GM12878 (cell line): ENCODE measurements at regions not wholly inside any gene's neighbourhood (a gene's known extent, or its start where the extent isn't known, plus 50 kb on each side); places are given as distances from the start of the nearest gene placed in this dataset.

Source experiments
- ATAC-seq: fragments of 200-7000 bp; cut with Tn5 transposase; 3 replicates; pipeline ENCODE4 v1.9.1; 2020; ENCODE audit warnings: mild to moderate bottlenecking, moderate library complexity
- BruUV-seq: library from RNA; stranded (reverse); fragments of 400-500 nt; replicated peaks from 2 replicates; lab custom pipeline; 2021; lab: Mats Ljungman, UMichigan
- CTCF ChIA-PET: fragments of 300-600 bp; sonication (Branson Sonifier 250); formaldehyde crosslinking; extraction: SDS; loops from one replicate; lab custom pipeline; 2021; ENCODE audit warnings: inconsistent platforms; lab: Yijun Ruan, JAX
- POLR2A ChIA-PET: fragments of 350-600 bp; formaldehyde crosslinking; extraction: SDS; loops from one replicate; lab custom pipeline; 2021; ENCODE audit warnings: inconsistent platforms; lab: Charles Lee
- RAD21 ChIA-PET: fragments of 300-600 bp; sonication (Branson Sonifier 250); formaldehyde crosslinking; loops from one replicate; lab custom pipeline; 2023; ENCODE audit warnings: antibody characterized with exemption; ENCODE audit not compliant: unreplicated experiment; lab: Charles Lee
- SMC1A ChIA-PET: fragments of 300-600 bp; sonication (Branson Sonifier 250); formaldehyde crosslinking; loops from one replicate; lab custom pipeline; 2023; ENCODE audit not compliant: unreplicated experiment, uncharacterized antibody; lab: Charles Lee
- DNase-seq: peaks from one replicate; pipeline ENCODE4 v3.0.0-alpha.2; 2011; ENCODE audit warnings: low read depth, low spot score
- FAIRE-seq: peaks from 3 replicates; lab custom pipeline; 2011; peaks lifted over from hg19 to GRCh38; lab: Jason Lieb, UNC
- H2AFZ ChIP-seq: 2 replicates; pipeline ENCODE4 v1.6.0; 2011; ENCODE audit warnings: low read depth, low read length, control low read depth; ENCODE audit not compliant: control insufficient read depth
- H3K27ac ChIP-seq: 2 replicates; pipeline ENCODE4 v1.5.1; 2011; ENCODE audit warnings: control low read depth; ENCODE audit not compliant: control insufficient read depth, insufficient read depth
- H3K27me3 ChIP-seq, 2 experiments: replicated peaks in 1 of 2; 2 replicates each; pipeline versions ENCODE4 v1.6.0 to v1.6.1; 2011; ENCODE audit warnings: low read length in 1 of 2; ENCODE audit not compliant: control insufficient read depth in 2 of 2, insufficient read depth in 2 of 2
- H3K36me3 ChIP-seq, 2 experiments: 2 replicates each; pipeline ENCODE4 v1.5.1; 2011; ENCODE audit warnings: low read length in 1 of 2; ENCODE audit not compliant: control insufficient read depth in 2 of 2, insufficient read depth in 2 of 2
- H3K4me1 ChIP-seq: 2 replicates; pipeline ENCODE4 v1.6.1; 2011; ENCODE audit warnings: mild to moderate bottlenecking, low read length, moderate library complexity, mixed read lengths; ENCODE audit not compliant: control insufficient read depth, insufficient read depth
- H3K4me2 ChIP-seq: 2 replicates; pipeline ENCODE4 v1.6.0; 2011; ENCODE audit warnings: control low read depth; ENCODE audit not compliant: control insufficient read depth, insufficient read depth
- H3K4me3 ChIP-seq: fragments of 200-600 bp; sonication (generic); 2 replicates; pipeline ENCODE4 v1.5.1; 2016
- H3K79me2 ChIP-seq: 2 replicates; pipeline ENCODE4 v1.6.0; 2011; ENCODE audit warnings: low read length; ENCODE audit not compliant: control insufficient read depth, insufficient read depth
- H3K9ac ChIP-seq: 2 replicates; pipeline ENCODE4 v1.8.0; 2011; ENCODE audit warnings: low read length, control low read depth, mixed read lengths; ENCODE audit not compliant: control insufficient read depth, insufficient read depth
- H3K9me3 ChIP-seq: replicated peaks from 3 replicates; pipeline ENCODE4 v1.5.1; 2011; ENCODE audit warnings: mild to moderate bottlenecking, low read length; ENCODE audit not compliant: control insufficient read depth, insufficient read depth
- H4K20me1 ChIP-seq: 2 replicates; pipeline ENCODE4 v1.6.0; 2011; ENCODE audit not compliant: control insufficient read depth, insufficient read depth
- ASH2L ChIP-seq: fragments of 300-600, 200-600 bp; sonication (generic); IDR thresholded peaks from 2 replicates; pipeline ENCODE4 v1.6.1; 2017; ENCODE audit warnings: low read depth, mild to moderate bottlenecking, borderline replicate concordance
- CHD2 ChIP-seq: IDR thresholded peaks from 2 replicates; pipeline ENCODE4 v1.6.1; 2011; ENCODE audit warnings: low read depth, low read length, improper control_type of control experiment, borderline replicate concordance
- EP300 ChIP-seq, 2 experiments: fragments of 150-350 bp in 1 of 2; IDR thresholded peaks; 2 replicates each; pipeline ENCODE4 v1.6.1; 2011 to 2012; ENCODE audit warnings: low read depth in 2 of 2, low read length in 2 of 2, borderline replicate concordance in 1 of 2, improper control_type of control experiment in 1 of 2, inconsistent platforms in 1 of 2; ENCODE audit not compliant: control insufficient read depth in 1 of 2
- NBN ChIP-seq: fragments of 450-650 bp; IDR thresholded peaks from 2 replicates; pipeline ENCODE4 v1.6.1; 2016
- NRF1 ChIP-seq: conservative IDR thresholded peaks from 2 replicates; pipeline ENCODE4 v1.6.1; 2011; ENCODE audit warnings: mild to moderate bottlenecking, low read depth, low read length, improper control_type of control experiment
- RB1 ChIP-seq: fragments of 450-650 bp; formaldehyde crosslinking; IDR thresholded peaks from 2 replicates; pipeline ENCODE4 v1.6.1; 2017; ENCODE audit warnings: mild to moderate bottlenecking, borderline replicate concordance
- RELA ChIP-seq: fragments of 450-650 bp; IDR thresholded peaks from 2 replicates; pipeline ENCODE4 v1.8.0; 2014; ENCODE audit warnings: borderline replicate concordance; ENCODE audit not compliant: partially characterized antibody
- SMC3 ChIP-seq: IDR thresholded peaks from 2 replicates; pipeline ENCODE4 v1.6.1; 2011; ENCODE audit warnings: low read length, improper control_type of control experiment, borderline replicate concordance
- SREBF2 ChIP-seq: IDR thresholded peaks from 2 replicates; pipeline ENCODE4 v1.6.1; 2012; ENCODE audit warnings: mild to moderate bottlenecking, low read length
- WRNIP1 ChIP-seq: IDR thresholded peaks from 2 replicates; pipeline ENCODE4 v1.6.1; 2011; ENCODE audit warnings: low read depth, low read length, improper control_type of control experiment, borderline replicate concordance
- WGBS: methylation state at CpG from one replicate; pipeline ENCODE4 v1.1.6; 2016; ENCODE audit warnings: low lambda C conversion rate; ENCODE audit not compliant: insufficient replicate concordance, insufficient coverage; ENCODE audit errors: missing lambda C conversion rate; 5-methylcytosine and 5-hydroxymethylcytosine counted together
- in situ Hi-C: fragments of 300-500 bp; cut with MboI; formaldehyde crosslinking; loops from 9 replicates; pipeline ENCODE4 v1.14.3; 2018; ENCODE audit warnings: mixed read lengths
- intact Hi-C: fragments of 100-400 bp; cut with micrococcal nuclease; formaldehyde crosslinking; loops from one replicate; pipeline ENCODE4 v1.14.2; 2022; ENCODE audit not compliant: unreplicated experiment
- TF ChIP-seq, protein P1 (sequence below): fragments of 450-650 bp; formaldehyde crosslinking; IDR thresholded peaks from 2 replicates; pipeline ENCODE4 v1.5.0; 2022; ENCODE audit warnings: mild to moderate bottlenecking, missing genetic modification characterization

DNA sequence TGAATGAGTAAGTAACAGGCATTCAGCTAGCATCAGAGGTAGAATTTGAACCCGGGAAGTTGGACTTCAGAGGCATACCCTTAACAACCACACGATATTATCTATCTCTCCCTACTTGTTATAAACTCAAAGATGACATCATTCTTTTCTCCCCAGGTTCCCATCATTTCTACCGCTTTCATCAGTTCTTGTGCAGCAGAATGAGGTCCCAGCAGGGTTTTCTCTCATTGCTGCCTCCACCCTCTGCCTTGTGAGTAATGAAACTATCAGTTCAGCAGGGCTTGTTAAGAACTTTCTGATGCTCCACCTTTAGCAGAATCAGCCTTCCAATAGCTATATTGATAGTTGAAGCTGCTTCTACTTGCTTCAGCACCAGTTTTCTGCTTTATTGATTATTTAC, 487.5 kb upstream of the KCNMB2 start:
- BruUV-seq: no TSS peak
- intact Hi-C loops: no loop called here
- CTCF ChIA-PET: no interaction called here
- in situ Hi-C loops: no loop called here
- FAIRE-seq (no peak), ATAC-seq (no peak), DNase-seq (no peak)
- Histone ChIP-seq H3K27me3 (no peaks in the 10 kb centered on the region), H3K79me2 (no peaks in the 10 kb centered on the region), H3K4me3 (no peak overlapping the region), H3K4me2 (no peak overlapping the region), H3K4me1 (no peaks in the 10 kb centered on the region), H3K36me3 (no peaks in the 10 kb centered on the region), H3K9me3 (no peaks in the 10 kb centered on the region), H3K27ac (no peak overlapping the region), H3K9ac (no peak overlapping the region), H4K20me1 (no peaks in the 10 kb centered on the region), H2AFZ (no peak overlapping the region)
- POLR2A ChIA-PET: no interaction called here
- TF ChIP-seq WRNIP1 (no peak), ASH2L (no peak), SREBF2 (no peak), NBN (no peak), CHD2 (no peak), NRF1 (no peak), SMC3 (no peak), EP300 (IDR thresholded peaks at IDR 0.05; ENCODE audit: borderline replicate concordance in 1 of 2, control insufficient read depth in 1 of 2, low read depth in 2 of 2, low read length in 2 of 2) (no peak), RB1 (no peak), RELA (no peak)
- TF ChIP-seq, protein P1, sequence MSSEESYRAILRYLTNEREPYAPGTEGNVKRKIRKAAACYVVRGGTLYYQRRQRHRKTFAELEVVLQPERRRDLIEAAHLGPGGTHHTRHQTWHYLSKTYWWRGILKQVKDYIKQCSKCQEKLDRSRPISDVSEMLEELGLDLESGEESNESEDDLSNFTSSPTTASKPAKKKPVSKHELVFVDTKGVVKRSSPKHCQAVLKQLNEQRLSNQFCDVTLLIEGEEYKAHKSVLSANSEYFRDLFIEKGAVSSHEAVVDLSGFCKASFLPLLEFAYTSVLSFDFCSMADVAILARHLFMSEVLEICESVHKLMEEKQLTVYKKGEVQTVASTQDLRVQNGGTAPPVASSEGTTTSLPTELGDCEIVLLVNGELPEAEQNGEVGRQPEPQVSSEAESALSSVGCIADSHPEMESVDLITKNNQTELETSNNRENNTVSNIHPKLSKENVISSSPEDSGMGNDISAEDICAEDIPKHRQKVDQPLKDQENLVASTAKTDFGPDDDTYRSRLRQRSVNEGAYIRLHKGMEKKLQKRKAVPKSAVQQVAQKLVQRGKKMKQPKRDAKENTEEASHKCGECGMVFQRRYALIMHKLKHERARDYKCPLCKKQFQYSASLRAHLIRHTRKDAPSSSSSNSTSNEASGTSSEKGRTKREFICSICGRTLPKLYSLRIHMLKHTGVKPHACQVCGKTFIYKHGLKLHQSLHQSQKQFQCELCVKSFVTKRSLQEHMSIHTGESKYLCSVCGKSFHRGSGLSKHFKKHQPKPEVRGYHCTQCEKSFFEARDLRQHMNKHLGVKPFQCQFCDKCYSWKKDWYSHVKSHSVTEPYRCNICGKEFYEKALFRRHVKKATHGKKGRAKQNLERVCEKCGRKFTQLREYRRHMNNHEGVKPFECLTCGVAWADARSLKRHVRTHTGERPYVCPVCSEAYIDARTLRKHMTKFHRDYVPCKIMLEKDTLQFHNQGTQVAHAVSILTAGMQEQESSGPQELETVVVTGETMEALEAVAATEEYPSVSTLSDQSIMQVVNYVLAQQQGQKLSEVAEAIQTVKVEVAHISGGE (CRISPR knock-in tag): no peak
- RAD21 ChIA-PET: no interaction called here
- WGBS: 50% methylated on average over 3 of the region's 3 CpGs
- SMC1A ChIA-PET: interaction anchor here (1.0 kb wide), 1 partner anchor 9 kb away, joined by 3 read pairs; no protein-coding TSS in a partner anchor
